ENCODE measurements at regions not wholly inside any gene's neighbourhood (a gene's known extent, or its start where the extent isn't known, plus 50 kb on each side); places are given as distances from the start of the nearest gene placed in this dataset.

- peaks cover 7% of the 10 kb centered on the region for H3K4me1 Mint-ChIP-seq (ENCODE audit: insufficient read depth, unreplicated experiment)
- H3K27me3 Mint-ChIP-seq (ENCODE audit: insufficient read depth, unreplicated experiment), result no peaks in the 10 kb centered on the region
- BruUV-seq (replicated peaks), result no TSS peak
- ChIA-PET CTCF (interaction anchor here (0.6 to 1.7 kb wide), 6 partner anchors 10 to 374 kb away, joined by 3 to 4 read pairs (median 3); no protein-coding TSS in a partner anchor), POLR2A (no interaction called here)
- no peak overlapping the region for H3K4me3 Mint-ChIP-seq (ENCODE audit: unreplicated experiment)
- no peak overlapping the region for H3K27ac Mint-ChIP-seq (ENCODE audit: low read depth, unreplicated experiment)
- intact Hi-C loops (cut with micrococcal nuclease), result no loop called here
- H3K9me3 Mint-ChIP-seq (ENCODE audit: unreplicated experiment), result peaks cover 9% of the 10 kb centered on the region
- no peak for DNase-seq (ENCODE audit: unreplicated experiment)
- no peak for TF ChIP-seq CTCF (IDR thresholded peaks at IDR 0.05; ENCODE audit: unreplicated experiment)
- H3K36me3 Mint-ChIP-seq (ENCODE audit: insufficient read depth, unreplicated experiment), result no peaks in the 10 kb centered on the region
Measured at GRCh38 chr12:65584016-65584415, 240.3 kb upstream of the HMGA2 start.

- no peaks in the 10 kb centered on the region for H3K27me3 Mint-ChIP-seq (ENCODE audit: insufficient read depth, unreplicated experiment)
- TF ChIP-seq CTCF (IDR thresholded peaks at IDR 0.05; ENCODE audit: unreplicated experiment), result no peak
- H3K4me1 Mint-ChIP-seq (ENCODE audit: insufficient read depth, unreplicated experiment), result peaks cover 7% of the 10 kb centered on the region
- no peak overlapping the region for H3K4me3 Mint-ChIP-seq (ENCODE audit: unreplicated experiment)
- intact Hi-C loops (cut with micrococcal nuclease), result no loop called here
- CTCF ChIA-PET, result interaction anchor here (0.5 to 1.6 kb wide), 11 partner anchors 8 to 916 kb away, joined by 3 to 7 read pairs (median 3); no protein-coding TSS in a partner anchor
- BruUV-seq (replicated peaks), result no TSS peak
- DNase-seq (ENCODE audit: unreplicated experiment), result no peak
- POLR2A ChIA-PET, result interaction anchor here (0.6 to 1.6 kb wide), 5 partner anchors 9 to 22 kb away, joined by 3 to 4 read pairs (median 3); no protein-coding TSS in a partner anchor
- no peaks in the 10 kb centered on the region for H3K36me3 Mint-ChIP-seq (ENCODE audit: insufficient read depth, unreplicated experiment)
- no peak overlapping the region for H3K27ac Mint-ChIP-seq (ENCODE audit: low read depth, unreplicated experiment)
- H3K9me3 Mint-ChIP-seq (ENCODE audit: unreplicated experiment), result peaks cover under 1% of the 10 kb centered on the region
Measured at GRCh38 chr12:65585648-65586602, 238.4 kb upstream of the HMGA2 start.

GRCh38 chr12:65586796-65587195 lies 237.5 kb upstream of the HMGA2 start:
- TF ChIP-seq CTCF (IDR thresholded peaks at IDR 0.05; ENCODE audit: unreplicated experiment), result no peak
- CTCF ChIA-PET, result interaction anchor here (0.7 to 1.6 kb wide), 3 partner anchors 28 to 83 kb away, joined by 3 to 7 read pairs (median 3); no protein-coding TSS in a partner anchor
- no TSS peak for BruUV-seq (replicated peaks)
- peak; percentile 57 for DNase-seq (ENCODE audit: unreplicated experiment)
- Mint-ChIP-seq H3K27ac (ENCODE audit: low read depth, unreplicated experiment) (peak overlapping the region; percentile 2), H3K36me3 (ENCODE audit: insufficient read depth, unreplicated experiment) (no peaks in the 10 kb centered on the region), H3K9me3 (ENCODE audit: unreplicated experiment) (no peaks in the 10 kb centered on the region), H3K4me3 (ENCODE audit: unreplicated experiment) (no peak overlapping the region), H3K4me1 (ENCODE audit: insufficient read depth, unreplicated experiment) (peaks cover 11% of the 10 kb centered on the region), H3K27me3 (ENCODE audit: insufficient read depth, unreplicated experiment) (no peaks in the 10 kb centered on the region)
- intact Hi-C loops (cut with micrococcal nuclease), result no loop called here
- POLR2A ChIA-PET, result interaction anchor here (0.7 to 1.4 kb wide), 4 partner anchors 10 to 24 kb away, joined by 3 read pairs; no protein-coding TSS in a partner anchor

- H3K9me3 Mint-ChIP-seq (ENCODE audit: unreplicated experiment), result no peaks in the 10 kb centered on the region
- H3K36me3 Mint-ChIP-seq (ENCODE audit: insufficient read depth, unreplicated experiment), result no peaks in the 10 kb centered on the region
- H3K4me3 Mint-ChIP-seq (ENCODE audit: unreplicated experiment), result no peak overlapping the region
- ChIA-PET CTCF (interaction anchor here (2.6 kb wide), 1 partner anchor 12 kb away, joined by 11 read pairs; no protein-coding TSS in a partner anchor), POLR2A (interaction anchor here (0.7 kb wide), 1 partner anchor 263 kb away, joined by 3 read pairs; no protein-coding TSS in a partner anchor)
- intact Hi-C loops (cut with micrococcal nuclease), result no loop called here
- BruUV-seq (replicated peaks), result no TSS peak
- no peak overlapping the region for H3K27ac Mint-ChIP-seq (ENCODE audit: low read depth, unreplicated experiment)
- TF ChIP-seq CTCF (IDR thresholded peaks at IDR 0.05; ENCODE audit: unreplicated experiment), result no peak
- DNase-seq (ENCODE audit: unreplicated experiment), result no peak
- no peaks in the 10 kb centered on the region for H3K27me3 Mint-ChIP-seq (ENCODE audit: insufficient read depth, unreplicated experiment)
- H3K4me1 Mint-ChIP-seq (ENCODE audit: insufficient read depth, unreplicated experiment), result peaks cover 30% of the 10 kb centered on the region
Measured at GRCh38 chr12:65590318-65590717, 234.0 kb upstream of the HMGA2 start.
